ENCODE measurements at regions not wholly inside any gene's neighbourhood (a gene's known extent, or its start where the extent isn't known, plus 50 kb on each side); places are given as distances from the start of the nearest gene placed in this dataset.

DNA sequence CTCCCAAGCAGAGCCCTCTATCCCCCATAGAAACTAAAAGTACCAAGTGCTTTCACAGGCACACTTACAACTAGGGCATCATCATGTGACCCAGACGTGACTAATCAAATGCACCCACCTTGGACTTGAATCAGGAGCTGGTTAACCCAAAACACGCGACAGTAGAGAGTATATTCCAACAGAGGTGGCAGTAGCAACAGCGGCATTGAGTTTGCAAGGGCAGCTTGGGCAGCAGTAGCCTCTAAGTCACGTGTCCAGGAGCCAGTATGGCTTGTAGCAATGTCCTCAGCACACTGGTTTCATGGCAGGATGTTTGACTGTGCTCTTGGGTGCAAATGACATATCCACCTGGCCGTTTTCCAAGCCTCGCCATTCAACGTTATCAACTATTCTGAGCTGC lies 73.4 kb upstream of the DNAH5 start:
- Histone ChIP-seq H2AFZ (ENCODE audit: low read length) (no peak overlapping the region), H3F3A (ENCODE audit: low read length, unreplicated experiment) (no peaks in the 10 kb centered on the region), H3K4me3 (ENCODE audit: low read length) (no peak overlapping the region), H3K4me1 (ENCODE audit: insufficient read depth, low read length) (no peaks in the 10 kb centered on the region), H4K20me1 (ENCODE audit: low read length) (no peaks in the 10 kb centered on the region), H3K27me3 (ENCODE audit: low read length) (no peaks in the 10 kb centered on the region), H3K9me3 (ENCODE audit: low read length) (no peaks in the 10 kb centered on the region), H3K9ac (ENCODE audit: low read length) (no peak overlapping the region), H3K4me2 (ENCODE audit: low read length) (no peak overlapping the region), H3K9me2 (replicated peaks; ENCODE audit: low read length) (no peaks in the 10 kb centered on the region), H3K36me3 (ENCODE audit: low read depth, low read length) (no peaks in the 10 kb centered on the region), H3K79me2 (ENCODE audit: low read length) (no peaks in the 10 kb centered on the region), H3K27ac (ENCODE audit: low read length) (no peak overlapping the region)
- ChIA-PET CTCF (no interaction called here), POLR2A (ENCODE audit: unreplicated experiment) (no interaction called here)
- DNase-seq (no peak), ATAC-seq (no peak)
- TF ChIP-seq, protein P1, sequence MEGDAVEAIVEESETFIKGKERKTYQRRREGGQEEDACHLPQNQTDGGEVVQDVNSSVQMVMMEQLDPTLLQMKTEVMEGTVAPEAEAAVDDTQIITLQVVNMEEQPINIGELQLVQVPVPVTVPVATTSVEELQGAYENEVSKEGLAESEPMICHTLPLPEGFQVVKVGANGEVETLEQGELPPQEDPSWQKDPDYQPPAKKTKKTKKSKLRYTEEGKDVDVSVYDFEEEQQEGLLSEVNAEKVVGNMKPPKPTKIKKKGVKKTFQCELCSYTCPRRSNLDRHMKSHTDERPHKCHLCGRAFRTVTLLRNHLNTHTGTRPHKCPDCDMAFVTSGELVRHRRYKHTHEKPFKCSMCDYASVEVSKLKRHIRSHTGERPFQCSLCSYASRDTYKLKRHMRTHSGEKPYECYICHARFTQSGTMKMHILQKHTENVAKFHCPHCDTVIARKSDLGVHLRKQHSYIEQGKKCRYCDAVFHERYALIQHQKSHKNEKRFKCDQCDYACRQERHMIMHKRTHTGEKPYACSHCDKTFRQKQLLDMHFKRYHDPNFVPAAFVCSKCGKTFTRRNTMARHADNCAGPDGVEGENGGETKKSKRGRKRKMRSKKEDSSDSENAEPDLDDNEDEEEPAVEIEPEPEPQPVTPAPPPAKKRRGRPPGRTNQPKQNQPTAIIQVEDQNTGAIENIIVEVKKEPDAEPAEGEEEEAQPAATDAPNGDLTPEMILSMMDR (conservative IDR thresholded peaks at IDR 0.05; ENCODE audit: low read depth, low read length), result no peak
- TF ChIP-seq EZH2phosphoT487 (IDR thresholded peaks at IDR 0.05; ENCODE audit: borderline replicate concordance, low read length) (no peak), EZH2 (IDR thresholded peaks at IDR 0.05; ENCODE audit: low read length, unreplicated experiment) (no peak)
- BruUV-seq (replicated peaks), result no TSS peak
- intact Hi-C loops (cut with micrococcal nuclease), result no loop called here

DNA sequence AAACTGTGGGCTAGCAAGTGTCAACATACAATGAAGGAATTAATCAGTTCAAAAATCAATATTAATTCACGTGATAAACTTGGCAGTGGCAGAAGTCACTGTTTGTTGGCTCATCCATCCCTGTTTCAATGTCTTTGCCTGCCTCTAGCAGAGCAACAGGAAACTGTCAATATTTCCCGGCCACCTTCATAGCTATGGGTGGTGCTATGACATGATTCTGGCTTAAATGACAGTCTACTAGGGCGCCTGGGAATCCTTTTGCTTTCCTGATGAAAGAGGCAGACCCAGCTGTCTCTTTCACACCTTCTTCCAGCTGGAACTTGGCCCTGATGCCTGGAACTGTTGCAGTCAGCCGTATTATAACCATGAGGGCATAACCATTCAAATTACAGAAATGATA lies 72.1 kb upstream of the DNAH5 start:
- BruUV-seq (replicated peaks), result no TSS peak
- no peak overlapping the region for H3K4me3 ChIP-seq (ENCODE audit: low read length)
- no peaks in the 10 kb centered on the region for H3K36me3 ChIP-seq (ENCODE audit: low read depth, low read length)
- ATAC-seq (no peak), DNase-seq (no peak)
- H3K9me2 ChIP-seq (replicated peaks; ENCODE audit: low read length), result no peaks in the 10 kb centered on the region
- no peak overlapping the region for H3K4me2 ChIP-seq (ENCODE audit: low read length)
- H3K9ac ChIP-seq (ENCODE audit: low read length), result no peak overlapping the region
- ChIA-PET CTCF (no interaction called here), POLR2A (ENCODE audit: unreplicated experiment) (no interaction called here)
- H3K4me1 ChIP-seq (ENCODE audit: insufficient read depth, low read length), result peaks cover 8% of the 10 kb centered on the region
- TF ChIP-seq EZH2phosphoT487 (IDR thresholded peaks at IDR 0.05; ENCODE audit: borderline replicate concordance, low read length) (no peak), EZH2 (IDR thresholded peaks at IDR 0.05; ENCODE audit: low read length, unreplicated experiment) (no peak)
- TF ChIP-seq, protein P1 (conservative IDR thresholded peaks at IDR 0.05; ENCODE audit: low read depth, low read length), result no peak
- H3K79me2 ChIP-seq (ENCODE audit: low read length), result no peaks in the 10 kb centered on the region
- no peaks in the 10 kb centered on the region for H3K27me3 ChIP-seq (ENCODE audit: low read length)
- H2AFZ ChIP-seq (ENCODE audit: low read length), result no peak overlapping the region
- no peak overlapping the region for H3K27ac ChIP-seq (ENCODE audit: low read length)
- no peaks in the 10 kb centered on the region for H3F3A ChIP-seq (ENCODE audit: low read length, unreplicated experiment)
- H3K9me3 ChIP-seq (ENCODE audit: low read length), result no peaks in the 10 kb centered on the region
- no peaks in the 10 kb centered on the region for H4K20me1 ChIP-seq (ENCODE audit: low read length)
- intact Hi-C loops (cut with micrococcal nuclease), result no loop called here

DNA sequence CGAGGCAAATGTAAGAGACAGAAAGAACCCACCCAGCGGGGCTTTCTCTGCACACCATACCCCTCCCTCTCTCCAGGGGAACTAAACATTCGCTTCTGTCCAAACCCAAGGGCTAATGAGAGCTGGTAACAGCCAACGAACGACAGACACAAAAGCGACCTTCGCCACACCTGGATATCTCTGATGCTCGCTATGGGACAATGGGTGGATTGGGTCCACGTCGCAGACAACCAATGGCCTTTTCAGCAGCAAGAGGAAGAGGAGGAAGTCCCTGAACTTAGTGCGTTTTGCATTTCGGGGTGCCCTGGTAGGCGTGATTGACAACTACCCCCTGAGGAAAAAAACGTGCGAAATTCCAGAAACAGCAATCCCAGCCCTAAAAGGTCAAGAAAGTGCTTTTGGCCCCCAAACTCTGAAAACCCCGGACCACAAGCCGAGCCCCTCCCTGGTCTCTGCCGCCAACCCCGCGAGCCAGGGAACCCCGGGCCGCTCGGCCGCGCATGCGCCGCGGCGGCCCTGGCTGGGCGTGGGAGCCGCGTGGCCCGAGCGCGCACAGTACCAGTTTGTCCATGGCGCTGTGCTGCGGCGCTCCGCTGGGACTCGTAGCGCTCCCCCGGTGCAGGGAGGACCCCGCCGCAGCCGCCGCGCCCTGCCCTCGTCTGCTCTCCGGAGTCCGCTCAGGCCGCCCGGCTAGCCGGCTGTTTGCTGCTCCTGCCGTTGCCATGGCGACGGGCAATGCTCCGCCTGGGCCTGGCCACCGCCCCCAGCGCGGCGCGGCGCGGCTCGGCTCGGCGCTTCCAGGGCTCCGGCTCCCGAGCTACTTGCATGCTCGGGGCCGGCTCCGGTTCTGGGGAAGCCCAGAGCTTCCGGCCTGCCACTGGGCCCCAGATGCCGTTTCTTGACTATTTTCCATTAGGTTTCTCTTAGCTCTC lies 66.9 kb upstream of the DNAH5 start:
- peak; percentile 72 for ATAC-seq
- DNase-seq, result peak; percentile 95
- Histone ChIP-seq H3K4me2 (ENCODE audit: low read length) (peak overlapping the region; percentile 94), H3K27ac (ENCODE audit: low read length) (peak overlapping the region; percentile 96), H3F3A (ENCODE audit: low read length, unreplicated experiment) (peaks cover 4% of the 10 kb centered on the region), H3K9me3 (ENCODE audit: low read length) (no peaks in the 10 kb centered on the region), H2AFZ (ENCODE audit: low read length) (peak overlapping the region; percentile 69), H3K4me3 (ENCODE audit: low read length) (peak overlapping the region; percentile 75), H3K9ac (ENCODE audit: low read length) (peak overlapping the region; percentile 92), H3K4me1 (ENCODE audit: insufficient read depth, low read length) (peaks cover 39% of the 10 kb centered on the region), H4K20me1 (ENCODE audit: low read length) (no peaks in the 10 kb centered on the region), H3K9me2 (replicated peaks; ENCODE audit: low read length) (no peaks in the 10 kb centered on the region), H3K36me3 (ENCODE audit: low read depth, low read length) (no peaks in the 10 kb centered on the region), H3K27me3 (ENCODE audit: low read length) (no peaks in the 10 kb centered on the region), H3K79me2 (ENCODE audit: low read length) (peaks cover 37% of the 10 kb centered on the region)
- POLR2A ChIA-PET (ENCODE audit: unreplicated experiment), result interaction anchor here (0.6 to 1.0 kb wide), 9 partner anchors 16 to 386 kb away, joined by 3 to 5 read pairs (median 3); partner anchors contain the start of gene TRIO
- BruUV-seq (replicated peaks), result no TSS peak
- TF ChIP-seq EZH2phosphoT487 (IDR thresholded peaks at IDR 0.05; ENCODE audit: borderline replicate concordance, low read length), result no peak
- TF ChIP-seq EZH2 (IDR thresholded peaks at IDR 0.05; ENCODE audit: low read length, unreplicated experiment), result no peak
- TF ChIP-seq, protein P1 (conservative IDR thresholded peaks at IDR 0.05; ENCODE audit: low read depth, low read length), result no peak
- intact Hi-C loops (cut with micrococcal nuclease), result loop anchor here (2.0 kb wide), 3 partner anchors 89 to 133 kb away; no protein-coding TSS in a partner anchor
- CTCF ChIA-PET, result no interaction called here

Measured in PC-3 (cell line).